Lower leg skin (tissue), 3 donors: ENCODE measurements at regions not wholly inside any gene's neighbourhood (a gene's known extent, or its start where the extent isn't known, plus 50 kb on each side); places are given as distances from the start of the nearest gene placed in this dataset.

ENCODE experiments used
- POLR2A ChIP-seq, 2 donors: fragments of 450-650 bp; IDR thresholded peaks; one replicate each; pipeline ENCODE4 v1.6.1; 2016 to 2017; ENCODE audit warnings: antibody characterized with exemption in 2 of 2, mild to moderate bottlenecking in 1 of 2, moderate library complexity in 1 of 2
- TF ChIP-seq, protein P1 (sequence below), 3 donors: fragments of 450-650 bp; IDR thresholded peaks; one replicate each; pipeline ENCODE4 v1.5.1; 2016; ENCODE audit warnings: antibody characterized with exemption in 3 of 3, mild to moderate bottlenecking in 3 of 3, moderate library complexity in 2 of 3

DNA sequence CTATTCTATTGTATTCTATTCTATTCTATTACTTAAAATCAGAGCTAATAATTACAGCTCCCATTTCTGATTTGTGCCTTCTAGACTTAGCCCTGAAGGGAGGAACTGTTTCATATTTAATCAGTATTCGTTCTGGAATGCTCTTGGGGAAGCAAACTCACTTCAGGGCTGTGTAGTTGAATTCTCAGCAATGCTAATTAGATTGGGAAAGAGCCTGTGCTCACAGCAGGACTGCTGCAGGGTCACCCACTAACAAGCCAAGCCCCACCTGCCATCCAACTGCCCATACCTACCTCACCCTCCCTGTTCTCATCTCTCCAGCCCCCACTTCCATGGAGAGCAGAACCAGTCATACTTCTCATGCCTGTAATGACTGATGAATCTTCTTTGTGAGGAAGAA, 464.2 kb downstream of the PTPRU start:
- TF ChIP-seq, protein P1, sequence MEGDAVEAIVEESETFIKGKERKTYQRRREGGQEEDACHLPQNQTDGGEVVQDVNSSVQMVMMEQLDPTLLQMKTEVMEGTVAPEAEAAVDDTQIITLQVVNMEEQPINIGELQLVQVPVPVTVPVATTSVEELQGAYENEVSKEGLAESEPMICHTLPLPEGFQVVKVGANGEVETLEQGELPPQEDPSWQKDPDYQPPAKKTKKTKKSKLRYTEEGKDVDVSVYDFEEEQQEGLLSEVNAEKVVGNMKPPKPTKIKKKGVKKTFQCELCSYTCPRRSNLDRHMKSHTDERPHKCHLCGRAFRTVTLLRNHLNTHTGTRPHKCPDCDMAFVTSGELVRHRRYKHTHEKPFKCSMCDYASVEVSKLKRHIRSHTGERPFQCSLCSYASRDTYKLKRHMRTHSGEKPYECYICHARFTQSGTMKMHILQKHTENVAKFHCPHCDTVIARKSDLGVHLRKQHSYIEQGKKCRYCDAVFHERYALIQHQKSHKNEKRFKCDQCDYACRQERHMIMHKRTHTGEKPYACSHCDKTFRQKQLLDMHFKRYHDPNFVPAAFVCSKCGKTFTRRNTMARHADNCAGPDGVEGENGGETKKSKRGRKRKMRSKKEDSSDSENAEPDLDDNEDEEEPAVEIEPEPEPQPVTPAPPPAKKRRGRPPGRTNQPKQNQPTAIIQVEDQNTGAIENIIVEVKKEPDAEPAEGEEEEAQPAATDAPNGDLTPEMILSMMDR (IDR thresholded peaks at IDR 0.05): no peak
- TF ChIP-seq POLR2A (IDR thresholded peaks at IDR 0.05): no peak
